SK-N-SH (cell line): ENCODE measurements at regions not wholly inside any gene's neighbourhood (a gene's known extent, or its start where the extent isn't known, plus 50 kb on each side); places are given as distances from the start of the nearest gene placed in this dataset.

Experiments used
- CTCF ChIA-PET: fragments of 300-600, 350-600 bp; formaldehyde crosslinking; extraction: SDS; loops from one replicate; lab custom pipeline; 2021; lab: Yijun Ruan, JAX
- POLR2A ChIA-PET: fragments of 350-600 bp; sonication (Branson Sonifier 250); formaldehyde crosslinking; extraction: SDS; loops from one replicate; lab custom pipeline; 2020; ENCODE audit warnings: antibody characterized with exemption, inconsistent platforms; lab: Yijun Ruan, JAX
- DNase-seq: peaks from one replicate; pipeline ENCODE4 v3.0.0; 2012
- H2AFZ ChIP-seq: fragments of 200-600 bp; sonication (generic); 2 replicates; pipeline ENCODE4 v1.8.1; 2016; ENCODE audit warnings: antibody characterized with exemption, mild to moderate bottlenecking, low read depth
- H3F3A ChIP-seq: fragments of 200-600 bp; sonication (generic); replicated peaks from 2 replicates; pipeline ENCODE3; 2016; ENCODE audit warnings: antibody characterized with exemption, mild to moderate bottlenecking; ENCODE audit not compliant: insufficient read depth
- H3K27ac ChIP-seq, 2 experiments: fragments of 200-500 bp in 1 of 2; fragments of 200-600 bp in 1 of 2; sonication (Bioruptor generic) in 1 of 2; sonication (generic), shearing (Covaris generic) in 1 of 2; 2 replicates each; pipeline versions ENCODE4 v1.5.1 to v1.6.1; 2014 to 2016; ENCODE audit warnings: low read depth in 2 of 2, inconsistent platforms in 1 of 2, low read length in 1 of 2, mild to moderate bottlenecking in 1 of 2, mixed read lengths in 1 of 2
- H3K27me3 ChIP-seq: fragments of 200-600 bp; sonication (generic), shearing (Covaris generic); 2 replicates; pipeline ENCODE4 v1.6.1; 2016; ENCODE audit warnings: mixed run types; ENCODE audit not compliant: insufficient read depth
- H3K36me3 ChIP-seq, 2 experiments: fragments of 200-500 bp in 1 of 2; fragments of 200-600 bp in 1 of 2; sonication (Bioruptor generic) in 1 of 2; sonication (generic) in 1 of 2; replicated peaks in 1 of 2; 2 replicates each; pipeline versions ENCODE3 to v1.5.1; 2014 to 2016; ENCODE audit warnings: low read length in 1 of 2, mild to moderate bottlenecking in 1 of 2; ENCODE audit not compliant: insufficient read depth in 2 of 2, control insufficient read depth in 1 of 2
- H3K4me1 ChIP-seq, 2 experiments: fragments of 200-500 bp in 1 of 2; fragments of 200-600 bp in 1 of 2; sonication (Bioruptor generic) in 1 of 2; sonication (generic), shearing (Covaris generic) in 1 of 2; 2 replicates each; pipeline versions ENCODE4 v1.5.1 to v1.6.1; 2014 to 2016; ENCODE audit warnings: low read depth in 1 of 2, low read length in 1 of 2, mixed run types in 1 of 2; ENCODE audit not compliant: insufficient read depth in 2 of 2, control insufficient read depth in 1 of 2
- H3K4me2 ChIP-seq: fragments of 200-600 bp; sonication (generic), shearing (Covaris generic); 2 replicates; pipeline ENCODE4 v1.6.1; 2017; ENCODE audit warnings: mixed run types
- H3K4me3 ChIP-seq, 2 experiments: fragments of 200-500 bp in 1 of 2; fragments of 200-600 bp in 1 of 2; sonication (Bioruptor generic) in 1 of 2; sonication (generic), shearing (Covaris generic) in 1 of 2; 2 replicates each; pipeline versions ENCODE4 v1.5.1 to v1.8.1; 2014 to 2016; ENCODE audit warnings: low read depth in 2 of 2, inconsistent platforms in 1 of 2, low read length in 1 of 2, mild to moderate bottlenecking in 1 of 2, mixed read lengths in 1 of 2, moderate library complexity in 1 of 2
- H3K79me2 ChIP-seq: fragments of 200-600 bp; sonication (generic); 2 replicates; pipeline ENCODE4 v1.8.1; 2017; ENCODE audit warnings: mild to moderate bottlenecking; ENCODE audit not compliant: insufficient read depth
- H3K9ac ChIP-seq: fragments of 200-600 bp; sonication (generic); 2 replicates; pipeline ENCODE4 v1.6.1; 2017; ENCODE audit warnings: mixed run types
- H3K9me2 ChIP-seq: fragments of 200-600 bp; sonication (generic); 2 replicates; pipeline ENCODE4 v1.6.1; 2017; ENCODE audit warnings: mixed run types
- H3K9me3 ChIP-seq: fragments of 200-600 bp; sonication (generic); 2 replicates; pipeline ENCODE4 v1.6.1; 2017; ENCODE audit warnings: mixed run types, mild to moderate bottlenecking, moderate library complexity
- H4K20me1 ChIP-seq: fragments of 200-600 bp; sonication (generic); 2 replicates; pipeline ENCODE4 v1.6.1; 2017; ENCODE audit warnings: mild to moderate bottlenecking, mixed run types; ENCODE audit not compliant: insufficient read depth
- CHD2 ChIP-seq: fragments of 150-350 bp; IDR thresholded peaks from 2 replicates; pipeline ENCODE4 v1.6.1; 2018; ENCODE audit warnings: low read length; ENCODE audit not compliant: partially characterized antibody
- CTCF ChIP-seq: fragments of 200-600 bp; sonication (generic); IDR thresholded peaks from 2 replicates; pipeline ENCODE4 v1.6.1; 2017; ENCODE audit warnings: antibody characterized with exemption, mild to moderate bottlenecking, moderate library complexity
- FOSL2 ChIP-seq: IDR thresholded peaks from 2 replicates; pipeline ENCODE4 v1.4.0; 2012; ENCODE audit warnings: low read depth, mild to moderate bottlenecking, moderate library complexity, borderline replicate concordance
- MEF2A ChIP-seq: IDR thresholded peaks from 2 replicates; pipeline ENCODE4 v1.4.0; 2012; ENCODE audit warnings: low read depth, borderline replicate concordance
- RAD21 ChIP-seq: IDR thresholded peaks from 2 replicates; pipeline ENCODE4 v1.6.1; 2012; ENCODE audit warnings: mild to moderate bottlenecking, low read length
- RCOR1 ChIP-seq: fragments of 150-350 bp; IDR thresholded peaks from 2 replicates; pipeline ENCODE4 v1.6.1; 2017; ENCODE audit warnings: antibody characterized with exemption, low read length
- REST ChIP-seq: IDR thresholded peaks from 2 replicates; pipeline ENCODE4 v1.6.1; 2012; ENCODE audit warnings: mild to moderate bottlenecking, low read depth, low read length, moderate library complexity
- SIN3A ChIP-seq: IDR thresholded peaks from 2 replicates; pipeline ENCODE4 v1.6.1; 2012; ENCODE audit warnings: low read depth, mild to moderate bottlenecking, low read length, moderate library complexity, borderline replicate concordance
- SMC3 ChIP-seq: IDR thresholded peaks from 2 replicates; pipeline ENCODE4 v1.6.1; 2012; ENCODE audit warnings: low read depth, low read length, improper control_type of control experiment
- TCF12 ChIP-seq: IDR thresholded peaks from 2 replicates; pipeline ENCODE4 v1.4.0; 2012
- WGBS: methylation state at CpG from one replicate; pipeline ENCODE4 v1.1.6; 2017; ENCODE audit warnings: low lambda C conversion rate; 5-methylcytosine and 5-hydroxymethylcytosine counted together
- TF ChIP-seq, protein P1 (sequence below): IDR thresholded peaks from 2 replicates; pipeline ENCODE4 v1.4.0; 2012; ENCODE audit warnings: low read depth, borderline replicate concordance

DNA sequence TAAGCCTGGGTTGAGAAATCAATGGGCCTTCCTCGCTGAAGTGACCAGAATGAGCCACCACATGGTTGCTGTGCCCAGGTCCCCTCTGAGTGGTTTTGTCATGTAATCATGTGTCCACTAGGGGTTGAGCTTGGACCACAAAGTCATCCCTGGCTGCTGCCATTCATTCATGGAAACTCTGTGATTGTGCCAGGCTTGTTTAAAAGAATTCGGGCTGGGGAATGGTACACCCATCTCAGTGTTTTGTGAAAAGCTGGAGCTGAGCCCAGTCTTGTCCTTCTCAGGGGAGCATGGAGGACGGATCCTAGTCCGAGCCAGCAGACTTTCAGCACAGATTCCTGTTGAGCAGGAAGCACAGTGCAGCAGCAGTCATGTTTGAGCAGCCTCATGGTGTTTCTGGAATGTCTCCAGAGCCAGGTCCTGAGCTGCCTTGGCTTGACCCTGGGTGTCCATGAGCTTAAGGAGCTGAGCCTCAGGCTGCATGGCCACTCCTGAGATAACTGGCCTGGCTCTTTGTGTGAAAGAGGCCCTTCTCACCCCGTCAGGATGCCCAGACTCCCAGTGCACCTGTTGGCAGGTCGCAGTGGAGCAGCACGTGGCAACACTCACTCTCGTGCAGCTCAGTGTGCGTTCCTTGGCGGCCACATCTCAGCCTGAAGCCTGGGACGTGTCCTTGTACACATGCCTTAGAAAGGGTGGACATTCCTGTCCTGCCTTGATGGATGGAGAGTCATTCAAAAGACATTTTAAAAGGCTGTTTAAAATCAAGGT lies 260.3 kb upstream of the TPM1 start (continued):
- TF ChIP-seq REST (no peak), FOSL2 (no peak), MEF2A (no peak), RAD21 (peak; percentile 99), SMC3 (peak; percentile 83), TCF12 (peak; percentile 55)
- TF ChIP-seq, protein P1, sequence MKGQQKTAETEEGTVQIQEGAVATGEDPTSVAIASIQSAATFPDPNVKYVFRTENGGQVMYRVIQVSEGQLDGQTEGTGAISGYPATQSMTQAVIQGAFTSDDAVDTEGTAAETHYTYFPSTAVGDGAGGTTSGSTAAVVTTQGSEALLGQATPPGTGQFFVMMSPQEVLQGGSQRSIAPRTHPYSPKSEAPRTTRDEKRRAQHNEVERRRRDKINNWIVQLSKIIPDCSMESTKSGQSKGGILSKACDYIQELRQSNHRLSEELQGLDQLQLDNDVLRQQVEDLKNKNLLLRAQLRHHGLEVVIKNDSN: no peak

DNA sequence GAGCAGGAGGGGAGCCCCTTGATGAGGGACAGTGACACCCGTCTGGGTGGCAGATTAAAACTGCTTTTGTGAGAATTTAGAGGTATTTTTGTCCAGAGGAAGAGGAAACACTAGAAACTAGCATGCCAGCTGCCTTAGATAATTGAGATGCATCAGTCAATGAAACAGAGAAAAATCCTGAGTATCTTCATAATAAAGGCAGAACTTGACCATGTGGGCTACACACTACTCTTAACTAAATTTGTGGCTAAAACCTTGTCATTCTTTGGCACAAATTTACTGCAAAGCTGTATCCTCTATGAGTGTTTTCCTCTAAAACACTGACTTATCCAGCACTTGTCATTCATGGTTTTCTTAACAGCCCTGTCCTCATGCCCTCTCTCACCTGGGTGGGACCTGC lies 259.7 kb upstream of the TPM1 start:
- no peak for DNase-seq
- no peaks in the 10 kb centered on the region for H4K20me1 ChIP-seq
- peaks cover 38 to 45% of the 10 kb centered on the region in 2 experiments for H3K36me3 ChIP-seq
- no peak overlapping the region for H3K4me3 ChIP-seq
- H3K9me3 ChIP-seq: no peaks in the 10 kb centered on the region
- H3K4me1 ChIP-seq: peaks cover 22 to 51% of the 10 kb centered on the region in 2 experiments
- no peak overlapping the region for H2AFZ ChIP-seq
- no peaks in the 10 kb centered on the region for H3K9me2 ChIP-seq
- H3K4me2 ChIP-seq: peak overlapping the region; percentile 63
- POLR2A ChIA-PET: interaction anchor here (0.8 to 0.9 kb wide), 2 partner anchors 265 to 310 kb away, joined by 3 to 4 read pairs; no protein-coding TSS in a partner anchor
- TF ChIP-seq SIN3A (no peak), RCOR1 (no peak), CTCF (no peak), CHD2 (no peak), SMC3 (no peak)
- TF ChIP-seq, all 33 proteins: peak for 0
- Histone ChIP-seq H3K9ac (peak overlapping the region; percentile 47; the same call in 1 of the 2 replicates), H3K27me3 (no peaks in the 10 kb centered on the region), H3K27ac (peak overlapping the region; percentile 76 to 96), H3K79me2 (no peaks in the 10 kb centered on the region; the same call in 1 of the 2 replicates), H3F3A (peaks cover 23% of the 10 kb centered on the region)
- WGBS: 83% methylated on average over 1 of the region's 1 CpG
- CTCF ChIA-PET: interaction anchor here (0.7 to 4.0 kb wide), 25 partner anchors 9 to 372 kb away, joined by 3 to 58 read pairs (median 5); no protein-coding TSS in a partner anchor
